HG03460 (cell line): ENCODE measurements at regions not wholly inside any gene's neighbourhood (a gene's known extent, or its start where the extent isn't known, plus 50 kb on each side); places are given as distances from the start of the nearest gene placed in this dataset.

Experiments used
- ATAC-seq: cut with Tn5 transposase; IDR thresholded peaks from one replicate; pipeline ENCODE4 v1.9.1; 2021; ENCODE audit not compliant: unreplicated experiment

GRCh38 chr3:27861046-27862036 lies 139.2 kb upstream of the EOMES start:
- ATAC-seq = no peak

GRCh38 chr3:27865731-27866130 lies 143.6 kb upstream of the EOMES start:
- ATAC-seq = no peak

DNA sequence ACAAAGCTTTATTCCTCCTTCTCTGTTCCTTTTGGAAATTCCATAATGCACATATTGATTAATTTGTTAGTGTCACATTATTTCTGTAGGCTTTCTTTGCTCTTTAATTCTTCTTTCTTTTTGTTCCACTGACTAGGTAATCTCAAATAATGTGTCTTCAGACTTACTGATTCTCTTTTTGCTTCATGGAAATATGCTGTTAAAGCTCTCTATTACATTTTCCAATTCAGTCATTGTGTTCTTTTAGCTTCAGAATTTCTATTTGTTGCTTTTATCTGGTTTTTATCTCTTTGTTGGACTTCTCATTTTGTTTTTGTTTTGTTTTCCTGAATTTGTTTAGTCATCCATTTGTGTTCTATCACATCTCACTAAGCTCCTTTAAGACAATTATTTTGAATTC lies 147.0 kb upstream of the EOMES start:
- no peak for ATAC-seq

DNA sequence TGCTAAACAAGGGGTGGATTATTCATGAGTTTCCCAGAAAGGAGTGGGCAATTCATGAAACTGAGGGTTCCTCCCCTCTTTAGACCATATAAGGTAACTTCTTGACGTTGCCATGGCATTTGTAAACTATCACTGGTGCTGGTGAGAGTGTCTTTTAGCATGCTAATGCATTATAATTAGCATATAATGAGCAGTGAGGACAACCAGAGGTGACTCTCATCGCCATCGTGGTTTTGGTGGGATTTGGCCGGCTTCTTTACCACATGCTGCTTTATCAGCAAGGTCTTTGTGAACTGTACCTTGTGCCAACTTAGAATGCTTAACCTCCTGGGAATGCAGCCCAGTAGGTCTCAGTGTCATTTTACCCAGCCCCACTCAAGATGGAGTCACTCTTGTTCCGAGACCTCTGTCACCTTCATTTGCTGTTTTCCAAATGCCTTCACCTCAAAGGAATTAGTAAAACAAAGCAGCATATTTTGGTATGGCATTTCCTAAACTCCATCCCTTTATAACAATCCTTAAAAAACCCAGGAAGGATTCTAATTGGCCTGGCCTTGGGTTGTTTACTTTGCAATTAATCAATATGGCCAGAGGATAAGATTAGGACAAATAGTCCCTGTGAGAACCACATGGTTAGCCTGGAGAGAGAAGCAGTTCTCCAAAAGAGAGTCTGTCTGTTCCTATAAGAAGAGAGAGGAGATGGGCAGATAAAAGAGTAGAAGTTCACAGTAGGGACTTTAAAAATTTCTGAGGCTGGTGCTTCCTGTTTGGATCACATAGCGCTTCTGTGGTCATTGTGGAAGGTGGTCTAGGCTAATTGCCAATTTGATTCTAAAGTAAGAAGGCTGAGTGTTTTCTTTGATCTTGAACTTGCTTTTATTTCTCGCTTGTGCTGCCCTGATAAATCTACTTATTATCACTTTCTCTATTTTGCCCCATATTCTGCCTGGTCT lies 155.2 kb upstream of the EOMES start:
- ATAC-seq = no peak

DNA sequence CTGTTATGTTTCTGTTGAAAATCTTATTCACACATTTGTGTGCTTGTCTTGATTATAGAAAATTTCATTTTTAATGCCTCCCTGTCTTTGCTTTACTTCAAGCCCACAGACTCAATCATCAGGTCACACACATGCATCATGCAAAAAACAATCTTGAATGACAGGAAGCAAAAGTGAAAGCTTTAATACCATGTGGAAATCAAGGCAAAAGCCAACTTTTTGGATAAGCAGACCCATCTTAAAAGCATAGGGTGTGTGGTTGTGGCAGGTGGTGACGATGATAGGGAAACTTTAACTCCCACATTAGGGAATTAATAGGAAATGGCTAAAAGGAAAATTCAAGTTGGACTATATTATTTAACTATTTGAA lies 155.9 kb upstream of the EOMES start:
- no peak for ATAC-seq

DNA sequence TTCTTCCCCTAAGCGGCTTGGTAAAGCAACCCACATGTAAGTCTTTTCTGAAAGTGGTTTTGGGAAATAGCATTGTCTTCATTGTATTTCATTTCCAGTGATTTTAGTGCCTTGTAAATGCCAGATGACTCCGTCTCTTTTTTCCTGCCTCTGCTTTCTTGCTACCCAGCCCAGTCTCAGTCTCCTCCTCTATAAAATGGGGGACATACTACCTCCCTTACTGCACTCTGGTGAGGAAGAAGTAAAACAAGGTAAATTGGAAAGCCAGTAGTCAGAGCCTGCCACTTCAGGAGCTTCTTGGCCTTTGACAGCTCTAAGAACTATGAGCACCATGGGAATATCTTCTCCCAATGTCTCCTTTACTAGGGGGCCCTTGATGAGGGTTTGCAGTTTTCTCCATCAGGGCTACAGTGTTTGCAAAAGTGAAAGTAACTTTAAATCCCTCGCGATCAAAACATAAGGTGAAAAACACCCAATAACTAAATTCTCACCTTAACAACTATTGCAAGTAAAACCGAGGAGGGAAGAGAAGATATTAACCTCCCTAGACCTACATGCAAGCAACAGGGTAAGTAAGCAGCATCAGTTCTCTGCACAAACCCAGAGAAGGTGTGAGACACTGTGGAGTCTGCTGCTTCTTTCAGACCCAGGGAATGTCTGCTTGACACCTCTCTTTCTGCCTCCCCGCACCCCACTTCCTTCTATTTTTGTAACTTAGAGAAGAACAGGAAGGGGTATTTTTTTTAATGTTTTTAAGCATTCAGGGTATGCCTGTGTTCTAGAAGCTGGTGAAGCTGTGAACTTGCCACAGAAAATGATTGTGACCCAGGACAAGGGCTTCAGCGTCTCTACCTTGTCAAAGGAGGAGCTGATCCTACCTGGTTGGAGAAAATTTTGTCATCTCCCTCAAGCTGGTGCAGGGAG lies 159.1 kb upstream of the EOMES start:
- ATAC-seq = no peak

GRCh38 chr3:27883266-27883665 lies 161.1 kb upstream of the EOMES start:
- no peak for ATAC-seq

GRCh38 chr3:27885641-27886040 lies 163.5 kb upstream of the EOMES start:
- ATAC-seq = no peak

DNA sequence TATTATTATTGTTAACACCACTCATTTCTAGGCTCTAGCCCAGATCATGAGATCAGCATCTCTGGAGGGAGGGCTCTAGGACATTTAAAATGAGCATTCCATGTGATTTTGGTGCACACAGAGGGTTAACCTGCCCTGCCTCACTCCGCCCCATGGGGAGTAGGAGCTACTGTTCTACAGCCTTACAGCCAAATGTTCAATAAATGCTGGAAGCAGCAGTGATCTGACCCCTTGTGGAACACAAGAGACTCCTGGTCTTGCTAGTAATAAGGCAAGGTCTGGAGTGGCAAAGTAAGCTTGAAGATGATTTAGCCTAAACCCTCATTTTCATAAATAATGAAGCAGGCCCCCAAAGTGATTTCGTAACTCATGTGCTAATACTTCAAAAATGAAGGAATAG lies 166.4 kb upstream of the EOMES start:
- ATAC-seq = no peak

- ATAC-seq = no peak
Observed at GRCh38 chr3:27889745-27890144, 167.6 kb upstream of the EOMES start.

DNA sequence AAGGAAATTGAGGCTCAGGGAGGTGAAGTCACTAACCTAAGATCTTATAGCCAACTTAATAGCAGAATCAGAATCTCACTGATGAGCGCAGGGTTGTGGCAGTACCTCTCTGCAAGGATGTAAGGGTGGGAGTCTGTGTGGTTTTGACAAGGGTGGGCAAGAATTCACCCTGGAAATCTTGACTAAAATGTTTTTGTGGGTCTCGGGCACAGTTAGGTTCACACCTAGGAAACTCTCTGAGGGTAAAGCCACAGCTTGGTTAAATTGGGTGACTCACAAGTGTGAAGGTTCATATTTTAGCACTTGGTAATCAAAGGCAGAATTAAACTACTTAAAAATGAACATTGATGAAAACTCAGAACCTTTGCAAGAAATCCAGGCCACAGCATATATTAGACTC lies 178.2 kb upstream of the EOMES start:
- ATAC-seq = no peak

GRCh38 chr3:27903446-27903845 lies 181.3 kb upstream of the EOMES start:
- ATAC-seq = no peak

- ATAC-seq = no peak
Observed at GRCh38 chr3:27905625-27906024, 183.5 kb upstream of the EOMES start.

GRCh38 chr3:27907148-27907547 lies 185.0 kb upstream of the EOMES start:
- ATAC-seq = no peak

GRCh38 chr3:27907929-27908328 lies 185.8 kb upstream of the EOMES start:
- no peak for ATAC-seq

DNA sequence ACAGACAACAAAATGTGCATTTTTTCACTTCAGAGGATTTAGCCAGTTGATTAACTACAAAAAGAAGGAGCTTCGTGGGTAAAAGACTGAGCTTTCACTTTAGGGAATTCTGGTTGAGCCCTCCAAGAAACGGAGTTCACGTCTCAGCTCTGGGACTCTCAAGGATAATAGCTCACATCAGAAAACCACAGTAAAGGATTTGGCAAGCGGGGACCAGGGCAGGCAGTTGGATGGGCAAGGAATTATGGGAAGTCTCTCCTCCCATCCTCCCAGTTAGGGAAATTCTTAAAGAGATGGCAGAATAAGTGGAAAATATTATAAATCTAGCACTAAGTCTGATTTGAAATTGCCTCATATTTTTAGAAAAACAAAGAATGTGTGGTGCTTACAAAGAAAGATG lies 188.3 kb upstream of the EOMES start:
- no peak for ATAC-seq

- no peak for ATAC-seq
Observed at GRCh38 chr3:27914199-27914598, 192.1 kb upstream of the EOMES start.

DNA sequence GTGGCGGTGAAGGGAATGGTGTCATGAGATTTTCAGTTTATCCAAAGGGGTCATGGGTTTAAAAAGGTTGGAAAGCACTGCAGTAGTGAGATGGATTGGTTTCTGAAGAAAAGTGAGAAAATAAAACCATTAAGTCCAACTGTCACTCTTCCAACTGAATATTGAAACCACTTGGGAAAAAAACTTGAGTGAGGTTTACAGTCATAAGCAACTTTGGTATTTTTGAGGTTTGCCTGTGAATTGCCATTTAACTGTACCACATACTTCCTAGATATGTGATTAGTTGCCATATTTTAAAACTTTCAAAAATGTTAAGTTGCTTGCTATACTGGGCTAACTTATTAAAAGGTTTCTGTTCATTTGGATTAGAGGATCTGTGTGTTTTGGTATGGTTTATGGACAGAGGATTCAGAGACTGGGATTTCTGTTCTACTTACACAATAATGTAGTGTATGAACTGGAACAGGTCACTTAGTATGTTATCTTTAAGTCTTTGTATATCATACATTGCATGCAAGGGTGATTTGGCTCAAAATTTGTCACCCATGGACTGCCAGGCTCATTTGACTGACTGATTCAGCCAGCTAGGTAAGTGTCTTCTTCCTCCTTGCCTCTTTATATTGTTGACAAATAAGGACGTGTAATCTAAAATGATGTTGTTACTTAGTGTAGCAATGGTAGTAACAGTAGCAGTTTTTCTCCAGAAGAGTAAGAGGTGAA lies 201.4 kb upstream of the EOMES start:
- no peak for ATAC-seq

- no peak for ATAC-seq
Observed at GRCh38 chr3:27927882-27928281, 205.8 kb upstream of the EOMES start.

GRCh38 chr3:27930052-27930602 lies 208.0 kb upstream of the EOMES start:
- ATAC-seq = no peak
